ENCODE measurements at regions not wholly inside any gene's neighbourhood (a gene's known extent, or its start where the extent isn't known, plus 50 kb on each side); places are given as distances from the start of the nearest gene placed in this dataset.

GRCh38 chr11:39190751-39191150, 2268.7 kb downstream of the LRRC4C start:
- no peak for TF ChIP-seq EZH2phosphoT487 (IDR thresholded peaks at IDR 0.05; ENCODE audit: insufficient read depth, low read depth)
- no peak for TF ChIP-seq EZH2 (IDR thresholded peaks at IDR 0.05; ENCODE audit: insufficient read depth, poor library complexity, severe bottlenecking)

All from GM23248 (cell line).